HG03066 (cell line): ENCODE measurements at regions not wholly inside any gene's neighbourhood (a gene's known extent, or its start where the extent isn't known, plus 50 kb on each side); places are given as distances from the start of the nearest gene placed in this dataset.
"Not testable (repeated sequence)": the region's sequence is repeated elsewhere in the genome, so short reads cannot be mapped to it uniquely, and the experiment has no call there.

Source experiments
- ATAC-seq: cut with Tn5 transposase; IDR thresholded peaks from one replicate; pipeline ENCODE4 v1.9.1; 2021; ENCODE audit warnings: low read depth; ENCODE audit not compliant: unreplicated experiment

DNA sequence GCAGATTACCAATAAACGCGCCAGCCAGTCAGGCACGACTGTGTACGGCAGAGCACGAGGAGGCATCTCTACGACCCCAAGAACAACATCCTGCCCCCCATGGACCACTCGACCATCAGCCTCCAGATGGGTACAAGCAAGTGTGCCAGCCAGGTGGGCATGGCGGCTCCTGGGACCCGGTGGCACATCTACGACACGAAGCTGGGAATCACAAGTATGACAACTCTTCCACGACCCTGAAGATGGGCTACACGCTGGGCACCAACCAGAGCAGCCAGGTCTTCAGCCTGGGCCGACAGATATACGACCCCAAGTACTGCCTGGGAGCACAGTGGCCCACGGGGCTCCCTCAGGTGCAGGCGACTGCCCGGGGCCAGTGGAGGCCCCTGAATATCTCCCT is 217.6 kb downstream of the POTED start:
- no peak for ATAC-seq

DNA sequence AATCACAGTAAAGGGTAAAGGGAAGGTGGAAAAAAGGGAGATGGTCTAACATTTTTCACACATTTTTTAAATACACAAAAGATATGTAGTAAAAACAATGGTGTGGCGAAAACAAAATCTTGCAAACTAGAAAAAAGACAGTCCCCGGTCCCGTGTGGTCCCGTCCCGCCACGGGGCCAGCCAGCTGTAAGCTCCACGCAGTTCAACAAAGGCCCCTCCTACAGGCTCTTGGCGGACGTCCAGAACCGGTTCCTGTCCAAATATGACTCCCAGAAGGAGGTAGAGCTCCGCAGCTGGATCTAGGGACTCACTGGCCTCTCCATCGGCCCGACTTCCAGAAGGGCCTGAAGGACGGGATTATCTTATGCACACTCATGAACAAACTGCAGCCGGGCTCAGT is 216.9 kb downstream of the POTED start:
- ATAC-seq: not testable (repeated sequence)

DNA sequence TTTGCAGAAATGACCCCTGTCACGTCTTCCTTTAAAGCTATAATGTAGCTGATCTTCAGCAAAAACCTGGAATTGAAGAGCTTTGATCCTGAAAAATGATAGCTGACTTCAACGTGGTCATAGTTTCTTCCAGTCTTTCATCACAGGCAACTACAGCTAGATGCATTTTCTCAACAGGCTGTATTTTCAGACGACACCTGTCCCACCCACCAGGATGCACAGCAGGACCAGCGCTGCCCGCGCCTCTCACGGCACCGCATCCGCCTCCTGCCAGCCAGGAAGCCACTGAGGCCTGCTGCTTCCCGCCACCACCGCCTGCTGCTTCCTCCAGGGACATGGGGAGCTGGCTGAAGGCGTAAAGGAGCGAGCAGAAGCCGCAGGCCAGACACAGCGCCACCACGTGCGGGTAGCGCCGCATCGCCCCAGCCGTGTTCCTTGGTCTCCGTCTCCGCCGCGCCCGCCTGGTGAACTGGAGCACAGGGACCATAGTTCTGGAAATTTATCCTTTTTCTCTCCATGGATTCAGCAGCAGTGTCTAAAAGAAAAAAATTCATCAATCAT is 215.7 kb downstream of the POTED start:
- not testable (repeated sequence) for ATAC-seq

DNA sequence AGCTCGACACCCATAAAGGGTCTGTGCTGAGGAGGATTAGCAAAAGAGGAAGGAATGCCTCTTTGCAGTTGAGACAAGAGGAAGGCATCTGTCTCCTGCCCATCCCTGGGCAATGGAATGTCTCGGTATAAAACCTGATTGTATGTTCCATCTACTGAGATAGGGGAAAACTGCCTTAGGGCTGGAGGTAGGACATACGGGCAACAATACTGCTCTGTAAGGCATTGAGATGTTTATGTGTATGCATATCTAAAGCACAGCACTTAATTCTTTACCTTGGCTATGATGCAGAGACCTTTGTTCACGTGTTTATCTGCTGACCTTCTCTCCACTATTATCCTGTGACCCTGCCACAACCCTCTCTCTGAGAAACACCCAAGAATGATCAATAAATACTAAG is 210.7 kb downstream of the POTED start:
- ATAC-seq: not testable (repeated sequence)

DNA sequence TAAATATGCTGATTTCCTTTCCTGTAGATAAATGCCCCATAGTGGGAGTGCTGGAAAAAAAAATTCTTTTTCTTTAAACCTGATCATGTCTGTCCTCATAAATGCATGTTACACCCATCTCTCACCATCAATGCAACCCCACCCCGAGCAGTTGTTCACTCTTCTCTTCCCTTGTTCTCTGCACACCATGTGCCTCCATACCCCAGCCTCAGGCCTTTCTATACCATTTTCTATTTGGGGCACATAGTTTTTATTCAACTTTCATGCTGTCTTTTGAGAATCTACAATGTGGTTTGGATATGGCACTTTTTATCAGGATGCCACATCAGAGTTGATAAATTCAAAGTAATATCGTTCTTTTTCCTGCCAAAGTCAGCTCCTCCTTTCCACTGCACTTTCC is 202.6 kb downstream of the POTED start:
- ATAC-seq: not testable (repeated sequence)

DNA sequence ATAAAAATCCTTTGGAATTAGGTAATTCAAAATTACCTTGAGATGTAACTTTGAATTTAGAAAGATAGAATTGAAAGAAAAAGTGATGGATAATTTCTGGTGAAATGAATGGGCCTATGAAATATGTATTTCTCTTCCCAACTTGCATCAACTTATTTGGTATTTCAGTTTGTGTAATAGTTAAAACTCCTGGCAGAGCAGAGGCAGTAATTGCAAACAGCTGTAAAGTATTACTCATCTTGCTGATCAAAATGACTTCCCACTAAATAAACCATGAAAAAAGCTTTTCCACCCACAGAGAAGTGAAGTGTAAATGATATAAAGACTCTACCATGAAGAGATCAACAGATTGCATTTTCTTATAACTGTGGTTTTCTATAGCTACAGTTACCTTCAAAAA is 201.0 kb downstream of the POTED start:
- ATAC-seq: not testable (repeated sequence)

DNA sequence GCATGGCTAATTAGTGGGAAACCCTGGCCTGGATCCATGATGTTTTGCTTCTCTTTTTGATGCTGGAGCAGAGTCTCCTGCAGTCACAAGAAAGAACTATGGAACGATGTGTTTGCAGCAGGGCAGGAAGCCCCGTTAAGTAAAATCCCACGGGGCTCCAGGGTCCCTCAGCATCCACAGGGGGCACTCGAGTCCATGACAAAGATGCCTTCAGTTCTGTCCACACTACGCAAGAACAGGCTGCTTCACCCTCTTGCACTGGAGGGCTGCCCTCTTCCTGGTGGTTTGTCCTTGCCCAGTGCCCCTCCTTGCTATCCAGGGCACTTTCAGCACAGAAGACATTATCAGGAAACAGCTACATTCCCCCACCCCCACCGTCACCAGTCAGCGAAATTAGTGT is 196.9 kb downstream of the POTED start:
- not testable (repeated sequence) for ATAC-seq

DNA sequence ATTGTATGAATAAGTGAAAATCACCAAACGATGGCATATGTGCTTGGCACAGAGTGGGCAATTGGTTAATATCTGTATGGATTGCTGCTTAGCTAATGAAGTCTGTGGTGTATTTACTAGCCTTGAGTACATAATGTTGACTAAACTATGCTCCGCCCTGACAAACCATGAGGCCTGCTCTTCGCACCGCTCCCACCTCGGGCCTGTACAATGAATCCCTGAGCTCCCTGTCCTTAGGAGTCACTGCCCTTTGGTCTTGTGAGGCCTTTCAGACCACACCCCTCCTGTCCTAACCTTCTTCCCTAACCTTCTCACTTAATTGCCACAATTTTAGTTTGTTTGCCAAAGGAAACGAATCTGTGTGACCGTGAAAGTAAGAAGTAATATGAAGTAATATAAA is 193.2 kb downstream of the POTED start:
- ATAC-seq: not testable (repeated sequence)
